ENCODE measurements at regions not wholly inside any gene's neighbourhood (a gene's known extent, or its start where the extent isn't known, plus 50 kb on each side); places are given as distances from the start of the nearest gene placed in this dataset.

- TF ChIP-seq CTCF (IDR thresholded peaks at IDR 0.05; ENCODE audit: insufficient read depth, low read length, poor library complexity, severe bottlenecking), result no peak
- TF ChIP-seq EZH2phosphoT487 (conservative IDR thresholded peaks at IDR 0.05; ENCODE audit: low read length), result no peak
Measured at GRCh38 chr1:60184521-60184920, 111.0 kb upstream of the C1orf87 start.

Data from SU-DHL-6 (cell line).